T-helper 1 cell treated with Interleukin-12 subunit alpha and Interleukin-12 subunit beta and Interleukin-4 antibody, amounts not matched to agents 30 ng/mL and 1 ng/mL, for 36 hours (primary cell): ENCODE measurements at regions not wholly inside any gene's neighbourhood (a gene's known extent, or its start where the extent isn't known, plus 50 kb on each side); places are given as distances from the start of the nearest gene placed in this dataset.

Experiments used
- intact Hi-C: fragments of 100-400 bp; cut with micrococcal nuclease; formaldehyde crosslinking; loops from one replicate; pipeline ENCODE4 v1.15.1; 2024

DNA sequence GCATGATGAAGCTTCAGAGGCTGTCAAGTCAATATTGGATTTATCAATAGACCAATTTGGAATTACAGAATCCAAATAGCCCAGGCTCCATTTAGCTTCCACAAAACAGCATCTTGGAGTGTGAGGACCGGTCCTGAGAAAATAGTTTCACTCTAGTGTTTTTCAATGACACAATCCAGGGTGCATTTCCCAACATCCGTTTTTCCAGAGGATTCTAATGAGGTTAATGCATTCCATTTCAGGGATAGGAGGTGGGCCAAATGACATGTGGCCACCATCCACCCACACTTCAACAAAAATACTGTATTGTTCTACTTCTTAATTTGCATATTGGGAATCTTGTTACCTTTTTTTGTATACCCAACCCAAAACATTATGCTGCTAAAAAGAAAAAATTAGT, 229.8 kb upstream of the LDB2 start:
- intact Hi-C loops = no loop called here

DNA sequence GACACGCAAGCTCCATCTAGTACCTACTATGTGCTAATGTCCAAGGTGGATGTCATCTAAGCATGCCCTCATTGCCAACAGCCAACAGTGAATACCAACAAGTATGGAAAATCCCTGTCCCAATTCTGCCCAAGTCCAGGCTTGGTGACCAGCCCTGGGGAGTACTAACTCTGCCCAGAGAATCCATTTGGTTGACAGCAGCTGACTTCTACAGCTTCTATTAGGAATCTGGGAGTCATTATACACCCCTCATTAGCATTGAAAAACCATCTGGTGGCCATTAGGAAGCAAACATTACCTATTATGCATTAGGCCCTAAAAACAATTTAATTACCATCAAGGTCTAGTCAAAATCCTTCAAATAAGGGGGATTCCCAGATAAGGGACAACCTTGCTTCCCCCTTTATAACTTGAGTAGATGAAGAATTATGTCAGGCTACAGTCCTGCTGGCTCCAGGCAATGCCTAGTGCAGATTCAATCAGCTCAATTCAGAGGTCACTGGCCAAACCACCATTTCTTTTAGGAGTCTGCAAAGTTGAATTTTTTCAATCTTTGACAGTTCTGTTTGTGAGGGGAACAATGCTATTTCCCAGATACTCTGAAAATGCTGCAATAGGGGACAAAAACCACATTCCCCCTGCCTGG, 228.0 kb upstream of the LDB2 start:
- intact Hi-C loops = no loop called here

DNA sequence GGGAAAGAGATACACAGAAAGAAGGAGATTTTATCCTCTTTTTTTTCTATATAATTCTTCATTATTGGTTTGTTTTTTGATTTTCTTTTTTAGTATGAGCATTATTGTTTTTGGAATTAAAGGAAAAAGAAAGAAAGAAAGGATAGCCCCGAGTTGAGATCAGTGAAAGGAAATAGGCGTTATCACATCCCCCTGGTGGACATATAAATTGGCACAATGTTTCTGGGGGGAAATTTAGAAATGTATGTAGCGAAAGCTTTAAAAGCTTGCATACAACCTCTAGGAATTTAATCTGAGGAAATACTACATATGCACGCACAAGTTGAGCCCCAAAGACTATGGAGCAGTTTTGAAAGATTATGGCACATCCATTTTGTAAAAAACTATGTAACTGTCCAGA, 226.3 kb upstream of the LDB2 start:
- intact Hi-C loops = no loop called here

GRCh38 chr4:17120761-17121160, 222.3 kb upstream of the LDB2 start:
- intact Hi-C loops = no loop called here

DNA sequence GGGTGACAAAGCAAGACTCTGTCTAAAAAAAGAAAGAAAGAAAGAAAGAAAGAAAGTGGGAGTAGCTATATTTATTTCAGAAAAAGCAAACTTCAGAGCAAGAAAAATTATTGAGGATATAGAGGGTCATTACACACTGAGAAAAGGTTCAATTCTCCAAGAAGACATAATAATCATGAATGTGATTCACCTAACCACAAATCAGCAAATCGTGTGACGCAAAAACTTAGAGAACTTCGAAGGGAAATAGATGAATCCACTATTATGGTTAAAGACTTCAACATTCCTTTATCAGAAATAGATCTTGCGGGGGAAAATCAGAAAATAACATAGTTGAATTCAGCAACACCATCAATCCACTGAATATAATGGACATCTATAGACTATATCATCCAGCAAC, 219.3 kb upstream of the LDB2 start:
- intact Hi-C loops = no loop called here

DNA sequence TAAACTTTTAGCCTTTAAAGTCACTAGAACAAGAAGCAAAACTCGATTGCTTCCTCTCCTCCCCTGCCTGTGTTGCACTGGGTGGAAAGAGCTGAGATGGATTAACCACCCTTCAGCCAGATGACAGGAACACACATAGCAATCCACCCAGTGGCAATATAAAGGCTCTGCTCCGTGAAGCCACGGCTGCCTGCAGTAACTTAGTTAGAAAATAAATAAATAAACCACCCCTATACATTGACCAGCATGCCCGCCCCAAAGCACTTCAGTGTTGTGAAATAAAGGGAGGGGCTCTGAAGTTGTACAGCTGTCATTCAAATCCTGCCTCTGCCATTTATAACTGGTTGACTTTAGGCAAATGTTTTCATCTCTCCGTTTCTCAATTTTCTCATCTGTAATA, 217.1 kb upstream of the LDB2 start:
- intact Hi-C loops = no loop called here

DNA sequence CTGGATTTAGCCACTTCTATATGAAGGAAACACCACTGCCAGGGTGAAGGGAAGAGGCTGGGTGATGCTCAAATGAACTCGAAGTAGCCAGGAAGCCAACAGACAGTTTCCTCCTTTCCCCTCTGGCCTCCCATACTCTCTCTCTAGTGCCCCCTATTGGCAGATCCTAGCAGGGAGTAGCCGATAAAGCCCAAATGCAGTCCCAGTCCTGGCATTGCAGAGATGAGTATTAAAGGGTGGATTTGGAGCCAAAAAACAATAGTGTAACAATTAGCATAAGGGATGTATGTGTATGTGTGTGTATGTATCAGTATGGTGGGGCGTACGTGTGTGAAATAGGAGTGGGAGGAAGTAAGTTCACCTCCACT, 213.8 kb upstream of the LDB2 start:
- intact Hi-C loops = loop anchor here (1.0 kb wide), 1 partner anchor 212 kb away; no protein-coding TSS in a partner anchor

- intact Hi-C loops = no loop called here
These were observed 210.7 kb upstream of the LDB2 start for GRCh38 chr4:17109126-17109525.

DNA sequence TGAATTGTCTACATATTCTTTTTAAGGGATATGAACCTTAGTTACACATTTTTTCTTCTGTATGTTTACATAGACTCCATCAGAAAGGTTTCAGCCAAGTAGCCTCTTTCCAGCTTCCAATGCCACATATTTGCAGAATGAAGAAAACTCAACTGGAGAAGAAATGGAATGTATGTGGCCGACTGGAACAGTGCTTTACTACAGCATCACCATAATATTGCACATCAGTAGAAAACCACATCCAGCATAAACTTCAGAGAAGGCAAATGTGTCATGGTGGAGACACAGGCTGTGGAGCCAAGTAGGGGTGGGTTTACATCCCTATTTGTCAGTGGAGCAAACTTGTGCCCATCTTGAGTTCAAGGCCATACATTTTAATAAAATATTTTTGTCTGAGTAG, 204.8 kb upstream of the LDB2 start:
- intact Hi-C loops = no loop called here

GRCh38 chr4:17098996-17099395, 200.6 kb upstream of the LDB2 start:
- intact Hi-C loops = no loop called here

GRCh38 chr4:17098401-17098800, 200.0 kb upstream of the LDB2 start:
- intact Hi-C loops = no loop called here

GRCh38 chr4:17097362-17097761, 198.9 kb upstream of the LDB2 start:
- intact Hi-C loops = no loop called here

GRCh38 chr4:17096692-17097091, 198.2 kb upstream of the LDB2 start:
- intact Hi-C loops = no loop called here

- intact Hi-C loops = no loop called here
These were observed 197.3 kb upstream of the LDB2 start for GRCh38 chr4:17095771-17096170.

GRCh38 chr4:17094876-17095210, 196.4 kb upstream of the LDB2 start:
- intact Hi-C loops = no loop called here

DNA sequence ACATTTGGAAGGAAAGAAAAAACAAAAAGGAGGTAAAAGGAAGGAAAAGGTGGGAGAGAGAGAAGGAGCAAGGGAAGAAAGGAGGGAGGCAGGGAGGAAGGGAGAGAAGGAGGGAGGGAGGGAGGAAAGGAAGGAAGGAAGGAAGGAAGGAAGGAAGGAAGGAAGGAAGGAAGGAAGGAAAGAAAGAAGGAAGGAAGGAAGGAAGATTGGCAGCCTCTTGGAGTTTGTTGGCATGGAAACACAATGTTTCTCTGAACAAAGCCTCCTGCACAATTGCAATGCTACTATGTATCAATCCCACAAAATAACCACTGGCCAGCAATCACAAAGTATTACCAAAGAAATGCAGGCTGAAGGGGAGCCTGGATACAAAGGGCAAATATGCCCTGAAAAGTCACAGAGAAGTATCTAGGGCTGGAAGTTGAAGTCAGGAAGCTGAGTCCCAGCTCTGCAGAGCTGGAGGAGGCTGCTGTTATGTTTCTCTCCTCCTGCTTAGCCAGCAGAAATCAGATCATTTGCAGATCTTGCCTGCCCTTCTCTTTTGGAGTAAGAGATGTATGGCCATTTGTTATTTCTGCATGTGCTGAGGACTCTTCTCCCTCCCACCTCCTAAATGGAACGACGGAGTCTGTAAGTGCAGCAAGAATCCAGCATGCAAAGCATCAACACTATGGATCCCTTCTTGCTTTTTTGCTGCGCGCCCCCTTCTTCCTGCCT, 195.9 kb upstream of the LDB2 start:
- intact Hi-C loops = no loop called here

DNA sequence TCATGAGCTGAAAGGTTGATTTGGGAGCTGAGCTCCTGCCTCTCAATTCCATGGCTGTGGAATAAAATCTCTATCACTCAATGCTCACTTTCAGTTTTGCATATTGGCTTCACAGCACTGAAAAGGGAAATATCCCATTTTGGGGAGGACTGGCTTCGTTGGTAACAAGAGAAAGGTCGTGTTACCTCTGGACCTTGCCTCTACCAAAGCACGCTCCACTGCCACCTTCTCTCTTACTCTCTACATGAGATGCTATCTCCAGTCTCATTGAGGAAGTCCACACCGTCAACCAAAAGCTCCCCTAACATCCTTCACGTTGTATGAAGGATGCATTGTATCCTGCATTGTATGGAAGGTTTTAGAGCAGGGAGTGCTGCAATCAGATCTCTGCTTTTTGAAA, 195.0 kb upstream of the LDB2 start:
- intact Hi-C loops = no loop called here

DNA sequence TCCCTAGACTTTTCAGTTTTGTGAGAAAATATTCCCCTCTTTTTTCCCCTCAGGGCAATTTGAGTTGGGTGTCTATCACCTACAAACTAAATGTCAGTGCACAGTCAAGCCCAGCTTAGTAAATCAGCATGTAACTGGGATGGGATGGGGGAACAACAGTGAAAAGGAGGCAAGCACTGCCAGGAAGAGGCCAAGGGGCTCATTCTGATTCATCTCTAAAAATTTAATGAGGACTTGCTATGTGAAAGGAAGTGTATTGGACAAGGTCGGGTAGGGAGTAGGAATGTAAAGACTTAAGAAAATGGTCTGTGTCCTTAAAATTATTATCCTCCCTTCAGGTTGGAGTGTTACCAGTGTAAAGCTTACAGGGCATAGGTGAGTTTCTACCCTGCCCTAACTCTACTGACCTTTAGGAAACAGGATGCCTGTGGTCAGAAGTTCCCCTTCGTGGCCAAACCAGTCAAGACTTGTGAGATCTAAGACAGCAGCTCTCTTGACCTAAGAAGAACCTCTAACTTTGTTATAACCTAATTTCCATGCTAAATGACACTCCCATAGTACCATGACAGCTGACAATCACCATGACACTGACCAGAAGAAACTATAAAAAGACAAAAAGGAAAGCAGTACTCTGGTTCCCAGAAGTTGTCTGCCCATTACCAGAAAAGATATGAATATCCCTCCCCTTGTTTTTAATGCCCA, 194.4 kb upstream of the LDB2 start:
- intact Hi-C loops = no loop called here

GRCh38 chr4:17091104-17091503, 192.7 kb upstream of the LDB2 start:
- intact Hi-C loops = no loop called here

DNA sequence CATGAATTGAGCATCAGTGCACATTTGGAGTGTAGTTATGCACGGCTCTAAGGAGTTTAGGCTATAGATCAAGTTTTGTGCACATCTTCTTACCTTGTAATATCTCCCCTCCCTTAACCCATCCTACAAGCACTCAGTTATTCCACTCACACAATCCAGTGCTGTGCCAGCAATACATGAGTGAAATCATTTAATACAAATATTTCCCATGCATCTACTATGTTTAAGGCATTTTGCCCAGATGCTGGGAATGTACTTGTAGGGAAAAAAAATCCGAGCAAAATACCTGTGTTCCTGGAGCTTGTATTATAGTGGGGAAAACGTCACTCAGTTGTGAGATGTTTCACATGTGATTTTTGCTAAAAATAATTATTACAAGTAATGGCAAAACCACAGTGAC, 191.6 kb upstream of the LDB2 start:
- intact Hi-C loops = no loop called here

DNA sequence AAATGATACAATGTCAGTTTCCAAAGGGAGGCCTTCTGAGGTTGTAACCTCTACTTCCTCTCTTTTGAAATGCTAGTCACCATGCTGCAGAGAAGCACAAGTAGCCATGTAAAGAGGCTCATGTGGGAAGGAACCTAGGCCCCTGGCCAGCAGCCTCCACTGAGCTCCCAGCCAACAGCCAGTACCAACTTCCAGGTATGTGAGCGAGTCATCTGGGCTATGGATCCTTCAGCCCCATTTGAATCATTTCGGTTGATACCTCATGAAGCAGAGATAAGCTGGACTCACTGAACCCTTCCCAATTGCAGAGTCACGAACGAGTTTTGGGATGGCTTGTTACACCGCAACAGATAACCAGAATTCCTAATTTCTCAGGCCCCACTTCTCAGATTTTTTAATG, 187.0 kb upstream of the LDB2 start:
- intact Hi-C loops = no loop called here

DNA sequence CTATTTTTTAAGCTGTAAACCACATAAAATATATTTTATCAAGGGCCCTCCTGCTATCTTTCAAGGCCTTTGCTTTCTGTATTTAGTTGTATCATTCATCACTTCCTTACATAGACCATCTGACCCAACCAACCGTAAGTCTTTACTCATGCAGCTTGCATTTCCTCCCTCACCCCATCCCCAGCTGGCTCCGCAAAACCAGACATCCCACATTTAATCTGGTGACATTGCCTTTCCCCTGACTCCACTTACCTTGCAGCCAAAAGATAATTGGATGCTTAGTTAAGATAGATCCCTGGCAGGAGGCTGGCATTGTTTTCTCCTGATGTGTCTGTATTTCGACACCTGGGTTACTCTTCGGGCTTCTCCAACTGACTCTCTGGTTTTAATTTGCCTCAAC, 183.7 kb upstream of the LDB2 start:
- intact Hi-C loops = no loop called here

DNA sequence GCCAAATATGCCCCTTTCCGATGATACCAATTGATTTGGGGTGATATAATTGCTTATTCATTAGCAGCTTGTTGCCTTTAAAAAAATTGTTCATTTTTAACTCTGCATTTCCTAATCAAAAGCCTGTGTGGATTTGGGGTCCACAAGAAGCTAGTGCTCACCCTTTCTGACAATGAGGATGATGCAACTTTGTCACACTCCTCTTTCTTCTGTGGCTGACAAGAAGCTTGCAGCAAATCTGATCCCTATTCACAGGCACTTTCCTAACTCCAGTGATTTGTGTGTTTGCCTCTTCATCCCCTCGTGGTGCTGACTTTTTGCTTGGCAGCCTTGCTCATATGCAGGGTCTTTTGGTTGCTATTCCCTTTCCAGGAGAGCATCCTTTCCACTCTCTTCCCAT, 182.7 kb upstream of the LDB2 start:
- intact Hi-C loops = no loop called here
